ENCODE measurements at regions not wholly inside any gene's neighbourhood (a gene's known extent, or its start where the extent isn't known, plus 50 kb on each side); places are given as distances from the start of the nearest gene placed in this dataset.

DNA sequence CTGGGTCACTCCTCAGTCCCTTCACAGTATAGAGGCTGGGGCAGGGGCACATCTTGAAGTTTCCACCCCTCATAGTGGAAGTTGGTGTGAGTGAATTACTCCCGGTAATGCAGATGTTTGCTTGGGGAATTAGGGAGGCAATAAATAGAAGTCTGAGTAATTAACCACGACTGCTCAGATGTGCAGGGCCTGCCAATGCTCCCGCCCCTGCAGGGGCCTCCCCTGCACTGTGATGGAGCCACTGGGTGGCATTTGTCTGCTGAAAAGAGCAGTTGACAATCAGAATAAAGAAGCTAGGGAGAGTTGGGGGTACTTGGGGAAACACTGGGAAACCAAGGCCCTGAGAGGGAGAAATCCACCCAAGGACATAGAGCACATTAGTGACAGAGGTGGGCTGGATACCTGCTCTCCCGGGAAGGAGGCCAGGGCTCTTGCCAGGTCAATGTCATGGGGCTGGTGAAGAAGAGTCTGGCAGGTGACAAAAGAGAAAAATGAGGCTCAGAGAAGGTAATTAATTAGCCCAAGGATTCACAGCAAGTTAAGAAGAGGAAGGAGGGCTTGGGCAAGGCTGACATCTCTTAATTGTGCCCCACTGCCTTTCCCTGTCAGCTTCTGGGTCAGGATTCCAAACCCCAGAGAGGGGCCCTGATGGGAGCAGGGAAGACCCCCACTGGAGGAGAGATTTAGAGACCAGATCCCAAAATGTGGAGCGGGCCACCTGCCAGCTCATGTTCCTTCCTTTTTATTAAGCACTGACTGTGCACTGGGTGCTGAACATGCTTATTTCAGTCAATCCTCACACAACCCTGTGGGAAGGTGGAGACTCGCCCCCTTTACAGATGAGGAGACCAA is 436.2 kb downstream of the MATN1 start:
- ChIA-PET CTCF (interaction anchor here (0.6 kb wide), 1 partner anchor 1148 kb away, joined by 3 read pairs; no protein-coding TSS in a partner anchor), POLR2A (ENCODE audit: low non-redundant PET) (no interaction called here)
- DNase-seq (ENCODE audit: low spot score): no peak
- no peak overlapping the region for H3K27ac ChIP-seq
- no peak for TF ChIP-seq CTCF (conservative IDR thresholded peaks at IDR 0.05; ENCODE audit: low read depth)

DNA sequence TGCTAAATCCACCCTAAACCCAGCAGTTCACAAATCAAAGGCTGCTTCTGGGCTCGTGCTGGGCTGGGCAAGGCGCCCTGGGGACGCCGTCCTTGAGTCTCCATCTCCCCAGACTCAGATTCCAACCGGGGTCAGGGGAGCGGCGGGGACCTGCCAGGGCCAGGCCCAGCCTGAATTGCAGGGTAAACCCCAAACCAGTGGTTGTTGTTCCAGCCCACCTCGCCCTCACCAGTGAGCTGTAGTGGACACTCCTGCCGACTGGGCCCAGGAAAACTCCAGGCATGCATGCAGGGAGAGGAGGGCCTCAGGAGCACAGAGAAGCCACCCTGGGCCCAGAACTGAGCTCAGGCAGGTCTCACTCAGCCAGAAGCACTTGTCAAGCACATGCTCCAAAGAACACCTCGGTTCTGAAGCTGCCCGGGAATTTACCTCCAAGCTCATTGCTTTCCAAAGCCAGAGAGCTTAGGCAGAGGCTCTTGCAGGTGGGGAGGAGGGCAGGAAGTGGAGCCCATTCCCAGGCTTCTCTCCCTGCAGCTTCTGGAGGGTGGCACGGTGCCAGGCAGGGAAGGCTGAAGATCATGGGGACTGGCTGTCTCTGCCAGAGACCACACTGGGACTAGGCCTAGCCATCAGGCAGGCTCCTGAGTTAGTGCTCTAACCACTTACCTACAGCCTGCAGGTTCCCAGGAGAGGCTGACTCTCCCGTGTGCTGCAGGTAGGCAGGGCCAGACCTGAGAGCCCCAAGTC is 437.0 kb downstream of the MATN1 start:
- no peak for TF ChIP-seq CTCF (conservative IDR thresholded peaks at IDR 0.05; ENCODE audit: low read depth)
- ChIA-PET CTCF (interaction anchor here (0.6 kb wide), 1 partner anchor 269 kb away, joined by 4 read pairs; no protein-coding TSS in a partner anchor), POLR2A (ENCODE audit: low non-redundant PET) (no interaction called here)
- no peak for DNase-seq (ENCODE audit: low spot score)
- H3K27ac ChIP-seq: no peak overlapping the region

DNA sequence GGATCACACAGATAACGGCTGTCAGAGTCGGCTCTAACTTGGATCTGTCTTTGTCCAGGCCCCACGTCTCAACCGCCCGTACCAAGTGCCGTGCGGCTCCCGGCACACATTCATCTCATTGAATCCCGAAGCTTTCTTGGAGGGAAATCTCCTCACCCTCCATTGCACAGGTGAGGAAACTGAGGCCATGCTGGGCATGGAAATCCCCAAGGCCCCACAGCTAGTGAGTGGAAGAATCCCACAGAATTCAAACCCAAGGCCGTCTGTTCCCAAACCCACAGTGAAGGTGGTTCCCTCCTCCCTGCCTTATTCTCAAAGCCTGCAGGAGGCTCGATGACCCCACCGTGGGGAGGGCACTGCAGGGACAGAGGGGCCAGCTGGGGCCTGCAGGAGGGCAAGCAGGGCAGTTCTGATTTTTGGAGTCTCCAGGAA is 437.9 kb downstream of the MATN1 start:
- ChIA-PET POLR2A (ENCODE audit: low non-redundant PET) (no interaction called here), CTCF (interaction anchor here (0.6 kb wide), 1 partner anchor 494 kb away, joined by 6 read pairs; no protein-coding TSS in a partner anchor)
- no peak for TF ChIP-seq CTCF (conservative IDR thresholded peaks at IDR 0.05; ENCODE audit: low read depth)

GRCh38 chr1:30284728-30285475 is 438.5 kb downstream of the MATN1 start:
- CTCF ChIA-PET: no interaction called here
- no peak for DNase-seq (ENCODE audit: low spot score)
- TF ChIP-seq CTCF (conservative IDR thresholded peaks at IDR 0.05; ENCODE audit: low read depth): no peak

More for the DNA sequence above, 437.9 kb downstream of the MATN1 start:
- DNase-seq (ENCODE audit: low spot score): no peak
- no peak overlapping the region for H3K27ac ChIP-seq

DNA sequence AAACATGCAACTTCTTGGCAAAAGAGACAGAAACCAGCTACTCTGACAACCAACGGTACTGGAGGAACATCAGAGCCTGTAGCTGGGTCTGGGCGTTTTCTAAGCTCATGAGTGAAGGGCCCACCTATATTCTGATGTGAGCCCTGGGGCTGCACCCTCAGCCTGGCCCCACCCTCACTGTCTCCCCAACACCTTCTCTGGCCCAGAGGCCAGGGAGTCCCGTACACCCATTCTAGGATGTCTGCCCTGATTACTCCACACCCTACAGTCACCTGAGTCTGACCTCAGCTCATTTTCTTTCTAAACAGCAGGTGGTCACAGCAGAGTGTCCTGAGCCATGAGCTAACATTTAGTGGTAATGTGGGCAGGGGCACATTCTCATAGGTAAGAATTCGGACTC is 439.2 kb downstream of the MATN1 start:
- POLR2A ChIA-PET (ENCODE audit: low non-redundant PET): no interaction called here
- no peak for DNase-seq (ENCODE audit: low spot score)
- no peak for TF ChIP-seq CTCF (conservative IDR thresholded peaks at IDR 0.05; ENCODE audit: low read depth)
- CTCF ChIA-PET: no interaction called here
- no peak overlapping the region for H3K27ac ChIP-seq

More at GRCh38 chr1:30284728-30285475, 438.5 kb downstream of the MATN1 start:
- H3K27ac ChIP-seq: no peak overlapping the region
- POLR2A ChIA-PET (ENCODE audit: low non-redundant PET): no interaction called here

All from RWPE1 (cell line).